CD4-positive, alpha-beta T cell (primary cell): ENCODE measurements at regions not wholly inside any gene's neighbourhood (a gene's known extent, or its start where the extent isn't known, plus 50 kb on each side); places are given as distances from the start of the nearest gene placed in this dataset.

Source experiments
- ATAC-seq: fragments of 200-7000 bp; cut with Tn5 transposase; one replicate; pipeline ENCODE4 v1.10.0; 2022; ENCODE audit warnings: mild to moderate bottlenecking; ENCODE audit not compliant: poor library complexity
- CTCF ChIA-PET: fragments of 350-600 bp; sonication (Branson Sonifier 250); formaldehyde crosslinking; loops from one replicate; lab custom pipeline; 2021; ENCODE audit warnings: antibody characterized with exemption, inconsistent platforms; lab: Charles Lee
- POLR2A ChIA-PET: fragments of 350-600 bp; sonication (Branson Sonifier 250); formaldehyde crosslinking; loops from one replicate; lab custom pipeline; 2021; ENCODE audit warnings: antibody characterized with exemption, inconsistent platforms; lab: Charles Lee
- DNase-seq, 14 experiments: peaks; one replicate each; pipeline ENCODE4 v3.0.0-alpha.2; 2013 to 2020; ENCODE audit warnings: mixed read lengths in 2 of 14
- H3K27ac ChIP-seq, 2 donors: one replicate each; pipeline versions ENCODE4 v1.5.1 to v1.7.0; 2013; ENCODE audit warnings: low read length in 2 of 2, low read depth in 1 of 2, mild to moderate bottlenecking in 1 of 2
- H3K27me3 ChIP-seq, 2 experiments: 1 replicate in 1 of 2; 2 replicates in 1 of 2; pipeline versions ENCODE4 v1.6.1 to v1.7.0; 2013; ENCODE audit warnings: low read length in 2 of 2, control low read depth in 1 of 2, mild to moderate bottlenecking in 1 of 2, moderate library complexity in 1 of 2; ENCODE audit not compliant: insufficient read depth in 2 of 2, control insufficient read depth in 1 of 2
- H3K36me3 ChIP-seq: one replicate; pipeline ENCODE4 v1.6.1; 2013; ENCODE audit warnings: low read length, control low read depth; ENCODE audit not compliant: insufficient read depth
- H3K4me1 ChIP-seq: one replicate; pipeline ENCODE4 v1.6.1; 2013; ENCODE audit warnings: low read length, control low read depth; ENCODE audit not compliant: insufficient read depth
- H3K4me3 ChIP-seq: one replicate; pipeline ENCODE4 v1.5.1; 2013; ENCODE audit warnings: mild to moderate bottlenecking, low read length, moderate library complexity
- H3K9me3 ChIP-seq, 2 experiments: 1 replicate in 1 of 2; 2 replicates in 1 of 2; pipeline versions ENCODE4 v1.6.1 to v1.7.0; 2013; ENCODE audit warnings: low read length in 2 of 2, mild to moderate bottlenecking in 2 of 2, control low read depth in 1 of 2, moderate library complexity in 1 of 2; ENCODE audit not compliant: control insufficient read depth in 1 of 2, insufficient read depth in 1 of 2
- H3K27ac Mint-ChIP-seq: one replicate; pipeline ENCODE4 v1.8.0; 2020; ENCODE audit warnings: mixed read lengths
- H3K27me3 Mint-ChIP-seq: one replicate; pipeline ENCODE4 v1.8.0; 2021; ENCODE audit warnings: mixed read lengths
- H3K36me3 Mint-ChIP-seq: one replicate; pipeline ENCODE4 v1.8.0; 2021; ENCODE audit warnings: low read depth, mixed read lengths
- H3K4me1 Mint-ChIP-seq: one replicate; pipeline ENCODE4 v1.8.0; 2021; ENCODE audit warnings: low read depth, mixed read lengths
- H3K4me3 Mint-ChIP-seq: one replicate; pipeline ENCODE4 v1.8.0; 2020; ENCODE audit warnings: mild to moderate bottlenecking, mixed read lengths
- H3K9me3 Mint-ChIP-seq: one replicate; pipeline ENCODE4 v1.8.0; 2020; ENCODE audit warnings: mixed read lengths
- intact Hi-C, 2 experiments: fragments of 100-400 bp; cut with DNase I in 1 of 2; cut with micrococcal nuclease in 1 of 2; formaldehyde crosslinking; loops; one replicate each; pipeline versions ENCODE4 v1.15.1 to v1.9.0; 2023 to 2025; cut with DNase I, micrococcal nuclease
- TF ChIP-seq, protein P1 (sequence below): fragments of 200-600 bp; IDR thresholded peaks from one replicate; pipeline ENCODE4 v1.8.0; 2022; ENCODE audit warnings: antibody characterized with exemption, mild to moderate bottlenecking

- DNase-seq (no peak), ATAC-seq (no peak)
- ChIA-PET CTCF (no interaction called here), POLR2A (no interaction called here)
- H3K27me3 ChIP-seq: no peaks in the 10 kb centered on the region
- peaks cover 0 to 7% of the 10 kb centered on the region in 2 experiments for H3K9me3 ChIP-seq
- H3K36me3 ChIP-seq: no peaks in the 10 kb centered on the region
- H3K4me1 ChIP-seq: no peaks in the 10 kb centered on the region
- Mint-ChIP-seq H3K4me3 (no peak overlapping the region), H3K27me3 (no peaks in the 10 kb centered on the region), H3K27ac (no peak overlapping the region), H3K4me1 (no peaks in the 10 kb centered on the region), H3K9me3 (no peaks in the 10 kb centered on the region), H3K36me3 (no peaks in the 10 kb centered on the region)
- no peak overlapping the region for H3K27ac ChIP-seq
- intact Hi-C loops: no loop called here
- no peak overlapping the region for H3K4me3 ChIP-seq
- TF ChIP-seq, protein P1, sequence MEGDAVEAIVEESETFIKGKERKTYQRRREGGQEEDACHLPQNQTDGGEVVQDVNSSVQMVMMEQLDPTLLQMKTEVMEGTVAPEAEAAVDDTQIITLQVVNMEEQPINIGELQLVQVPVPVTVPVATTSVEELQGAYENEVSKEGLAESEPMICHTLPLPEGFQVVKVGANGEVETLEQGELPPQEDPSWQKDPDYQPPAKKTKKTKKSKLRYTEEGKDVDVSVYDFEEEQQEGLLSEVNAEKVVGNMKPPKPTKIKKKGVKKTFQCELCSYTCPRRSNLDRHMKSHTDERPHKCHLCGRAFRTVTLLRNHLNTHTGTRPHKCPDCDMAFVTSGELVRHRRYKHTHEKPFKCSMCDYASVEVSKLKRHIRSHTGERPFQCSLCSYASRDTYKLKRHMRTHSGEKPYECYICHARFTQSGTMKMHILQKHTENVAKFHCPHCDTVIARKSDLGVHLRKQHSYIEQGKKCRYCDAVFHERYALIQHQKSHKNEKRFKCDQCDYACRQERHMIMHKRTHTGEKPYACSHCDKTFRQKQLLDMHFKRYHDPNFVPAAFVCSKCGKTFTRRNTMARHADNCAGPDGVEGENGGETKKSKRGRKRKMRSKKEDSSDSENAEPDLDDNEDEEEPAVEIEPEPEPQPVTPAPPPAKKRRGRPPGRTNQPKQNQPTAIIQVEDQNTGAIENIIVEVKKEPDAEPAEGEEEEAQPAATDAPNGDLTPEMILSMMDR: no peak
Observed at GRCh38 chr5:7073666-7074065, 322.3 kb upstream of the ADCY2 start.

- H3K27me3 Mint-ChIP-seq: no peaks in the 10 kb centered on the region
- Histone ChIP-seq H3K9me3 (peaks cover 0 to 7% of the 10 kb centered on the region in 2 experiments), H3K27ac (no peak overlapping the region), H3K4me1 (no peaks in the 10 kb centered on the region), H3K27me3 (no peaks in the 10 kb centered on the region), H3K4me3 (no peak overlapping the region), H3K36me3 (no peaks in the 10 kb centered on the region)
- no peak for ATAC-seq
- H3K9me3 Mint-ChIP-seq: no peaks in the 10 kb centered on the region
- TF ChIP-seq, protein P1: no peak
- H3K4me3 Mint-ChIP-seq: no peak overlapping the region
- CTCF ChIA-PET: no interaction called here
- no peak overlapping the region for H3K27ac Mint-ChIP-seq
- no peak for DNase-seq
- POLR2A ChIA-PET: no interaction called here
- intact Hi-C loops: no loop called here
- no peaks in the 10 kb centered on the region for H3K4me1 Mint-ChIP-seq
- no peaks in the 10 kb centered on the region for H3K36me3 Mint-ChIP-seq
Observed at GRCh38 chr5:7074176-7074575, 321.8 kb upstream of the ADCY2 start.

- POLR2A ChIA-PET: no interaction called here
- Histone ChIP-seq H3K27me3 (no peaks in the 10 kb centered on the region), H3K27ac (no peak overlapping the region), H3K9me3 (peaks cover 0 to 7% of the 10 kb centered on the region in 2 experiments), H3K36me3 (no peaks in the 10 kb centered on the region), H3K4me1 (no peaks in the 10 kb centered on the region), H3K4me3 (no peak overlapping the region)
- no peak overlapping the region for H3K27ac Mint-ChIP-seq
- TF ChIP-seq, protein P1: no peak
- intact Hi-C loops: no loop called here
- ATAC-seq (no peak), DNase-seq (no peak)
- no peaks in the 10 kb centered on the region for H3K36me3 Mint-ChIP-seq
- CTCF ChIA-PET: no interaction called here
- no peak overlapping the region for H3K4me3 Mint-ChIP-seq
- no peaks in the 10 kb centered on the region for H3K27me3 Mint-ChIP-seq
- H3K4me1 Mint-ChIP-seq: no peaks in the 10 kb centered on the region
- no peaks in the 10 kb centered on the region for H3K9me3 Mint-ChIP-seq
Observed at GRCh38 chr5:7075470-7075869, 320.5 kb upstream of the ADCY2 start.
